ENCODE measurements at regions not wholly inside any gene's neighbourhood (a gene's known extent, or its start where the extent isn't known, plus 50 kb on each side); places are given as distances from the start of the nearest gene placed in this dataset.

GRCh38 chr9:134264169-134264568 lies 62.1 kb upstream of the RXRA start:
- no peaks in the 10 kb centered on the region for H3K9me3 ChIP-seq
- intact Hi-C loops (cut with DNase I): loop anchor here in 2 of 10 donors (10.0 kb wide), 2 partner anchors 151 to 181 kb away; no protein-coding TSS in a partner anchor
- WGBS, 4 donors: 81 to 92% (median 85%) methylated on average over 9 to 11 of the region's 11 CpGs
- ATAC-seq (no peak), DNase-seq (peak in 1 of 5 donors; percentile 10)
- no peak overlapping the region for H3K27ac ChIP-seq
- peaks cover 0 to 26% (median 0%) of the 10 kb centered on the region in 9 donors for H3K27me3 ChIP-seq
- H3K4me3 ChIP-seq: no peak overlapping the region
- TF ChIP-seq POLR2A (IDR thresholded peaks at IDR 0.05) (no peak), CTCF (IDR thresholded peaks at IDR 0.05) (no peak)
- H3K36me3 ChIP-seq: no peaks in the 10 kb centered on the region
- H3K4me1 ChIP-seq: peaks cover 0 to 18% (median 10%) of the 10 kb centered on the region in 12 donors

- no peak for ATAC-seq
- DNase-seq: peak in 1 of 5 donors; percentile 3
- Histone ChIP-seq H3K4me1 (peaks cover 0 to 17% (median 10%) of the 10 kb centered on the region in 12 donors), H3K9me3 (no peaks in the 10 kb centered on the region), H3K27ac (no peak overlapping the region), H3K4me3 (no peak overlapping the region), H3K27me3 (peaks cover 0 to 26% (median 0%) of the 10 kb centered on the region in 9 donors), H3K36me3 (no peaks in the 10 kb centered on the region)
- 89 to 94% (median 91%) methylated on average over 7 of the region's 7 CpGs for WGBS, 4 donors
- TF ChIP-seq POLR2A (IDR thresholded peaks at IDR 0.05) (no peak), CTCF (IDR thresholded peaks at IDR 0.05) (no peak)
- intact Hi-C loops (cut with DNase I): loop anchor here in 5 of 10 donors (5.0 to 10.0 kb wide), 4 partner anchors 57 to 180 kb away; no protein-coding TSS in a partner anchor
Observed at GRCh38 chr9:134265078-134265477, 61.2 kb upstream of the RXRA start.

GRCh38 chr9:134266418-134266817 lies 59.8 kb upstream of the RXRA start:
- Histone ChIP-seq H3K4me1 (peaks cover 0 to 17% (median 10%) of the 10 kb centered on the region in 12 donors), H3K9me3 (no peaks in the 10 kb centered on the region), H3K36me3 (no peaks in the 10 kb centered on the region), H3K4me3 (no peak overlapping the region), H3K27ac (no peak overlapping the region), H3K27me3 (peaks cover 0 to 26% (median 0%) of the 10 kb centered on the region in 9 donors)
- TF ChIP-seq CTCF (IDR thresholded peaks at IDR 0.05) (no peak), POLR2A (IDR thresholded peaks at IDR 0.05) (no peak)
- DNase-seq: no peak
- intact Hi-C loops (cut with DNase I): loop anchor here in 5 of 10 donors (5.0 to 10.0 kb wide), 4 partner anchors 56 to 178 kb away; no protein-coding TSS in a partner anchor
- ATAC-seq: no peak
- WGBS, 4 donors: 92 to 95% (median 93%) methylated on average over 2 of the region's 2 CpGs

- ATAC-seq (peak in 3 of 4 donors; percentile 18 to 49 (median 37)), DNase-seq (peak in 1 of 5 donors; percentile 31)
- Histone ChIP-seq H3K27me3 (peaks cover 0 to 26% (median 0%) of the 10 kb centered on the region in 9 donors), H3K4me3 (no peak overlapping the region), H3K4me1 (peaks cover 0 to 17% (median 10%) of the 10 kb centered on the region in 12 donors), H3K27ac (peak overlapping the region in 10 of 12 donors; percentile 2 to 79 (median 59)), H3K9me3 (no peaks in the 10 kb centered on the region), H3K36me3 (no peaks in the 10 kb centered on the region)
- 48 to 72% (median 59%) methylated on average over 9 to 11 of the region's 11 CpGs for WGBS, 4 donors
- no peak for TF ChIP-seq POLR2A (IDR thresholded peaks at IDR 0.05)
- TF ChIP-seq CTCF (IDR thresholded peaks at IDR 0.05): peak in 5 of 12 donors; percentile 6 to 47 (median 38)
- intact Hi-C loops (cut with DNase I): loop anchor here in 5 of 10 donors (5.0 to 10.0 kb wide), 4 partner anchors 55 to 177 kb away; no protein-coding TSS in a partner anchor
Observed at GRCh38 chr9:134267305-134267880, 58.9 kb upstream of the RXRA start.

Measured in heart left ventricle (tissue), 16 donors.